Karpas-422 (cell line): ENCODE measurements at regions not wholly inside any gene's neighbourhood (a gene's known extent, or its start where the extent isn't known, plus 50 kb on each side); places are given as distances from the start of the nearest gene placed in this dataset.

ENCODE experiments used
- DNase-seq: peaks from one replicate; pipeline ENCODE4 v3.0.0-alpha.2; 2015
- H2AFZ ChIP-seq: fragments of 200-600 bp; sonication (generic); 2 replicates; pipeline ENCODE4 v1.6.1; 2014; ENCODE audit warnings: antibody characterized with exemption, low read length, mixed read lengths
- H3K27ac ChIP-seq: fragments of 200-600 bp; sonication (generic); 2 replicates; pipeline ENCODE4 v1.5.1; 2014; ENCODE audit warnings: mild to moderate bottlenecking, low read length, moderate library complexity
- H3K27me3 ChIP-seq: fragments of 200-600 bp; sonication (generic); 2 replicates; pipeline ENCODE4 v1.6.1; 2014; ENCODE audit warnings: low read length, mixed read lengths
- H3K36me3 ChIP-seq: fragments of 200-600 bp; sonication (generic); 2 replicates; pipeline ENCODE4 v1.6.1; 2014; ENCODE audit warnings: low read length, mixed read lengths; ENCODE audit not compliant: insufficient read depth
- H3K4me1 ChIP-seq: fragments of 200-600 bp; sonication (generic); 2 replicates; pipeline ENCODE4 v1.6.1; 2014; ENCODE audit warnings: mild to moderate bottlenecking, low read length, mixed read lengths
- H3K4me2 ChIP-seq: fragments of 200-600 bp; sonication (generic); 2 replicates; pipeline ENCODE4 v1.6.1; 2014; ENCODE audit warnings: low read length, low read depth, mild to moderate bottlenecking; ENCODE audit not compliant: poor library complexity, severe bottlenecking
- H3K4me3 ChIP-seq: fragments of 200-600 bp; sonication (generic); 2 replicates; pipeline ENCODE4 v1.5.1; 2014; ENCODE audit warnings: mild to moderate bottlenecking, antibody characterized with exemption, low read length, mixed read lengths
- H3K79me2 ChIP-seq: fragments of 200-600 bp; sonication (generic); 2 replicates; pipeline ENCODE4 v1.6.1; 2014; ENCODE audit warnings: mild to moderate bottlenecking, low read length, mixed read lengths
- H3K9ac ChIP-seq: fragments of 200-600 bp; sonication (generic); 2 replicates; pipeline ENCODE4 v1.6.0; 2014; ENCODE audit warnings: low read length
- H3K9me2 ChIP-seq: fragments of 200-600 bp; sonication (generic), shearing (Covaris generic); replicated peaks from 2 replicates; pipeline ENCODE4 v1.6.0; 2014; ENCODE audit warnings: mild to moderate bottlenecking, low read length, moderate library complexity; ENCODE audit not compliant: insufficient read depth
- H3K9me3 ChIP-seq: fragments of 300-700, 200-600 bp; sonication (generic); 2 replicates; pipeline ENCODE4 v1.6.1; 2014; ENCODE audit warnings: low read length, mixed read lengths
- H4K20me1 ChIP-seq: fragments of 200-600 bp; sonication (generic); 2 replicates; pipeline ENCODE4 v1.6.1; 2014; ENCODE audit warnings: mild to moderate bottlenecking, antibody characterized with exemption, low read length, low read depth; ENCODE audit not compliant: insufficient read depth

- Histone ChIP-seq H4K20me1 (no peaks in the 10 kb centered on the region), H3K9me2 (no peaks in the 10 kb centered on the region), H3K9me3 (no peaks in the 10 kb centered on the region), H3K4me3 (no peak overlapping the region), H3K27ac (no peak overlapping the region), H2AFZ (no peak overlapping the region), H3K4me2 (no peak overlapping the region), H3K27me3 (no peaks in the 10 kb centered on the region), H3K9ac (no peak overlapping the region), H3K4me1 (no peaks in the 10 kb centered on the region), H3K36me3 (no peaks in the 10 kb centered on the region), H3K79me2 (no peaks in the 10 kb centered on the region)
- DNase-seq: no peak
These were observed 519.1 kb upstream of the NBEA start for GRCh38 chr13:34422956-34423355.

- Histone ChIP-seq H3K27ac (no peak overlapping the region), H3K36me3 (no peaks in the 10 kb centered on the region), H4K20me1 (no peaks in the 10 kb centered on the region), H3K4me1 (no peaks in the 10 kb centered on the region), H3K79me2 (no peaks in the 10 kb centered on the region), H2AFZ (no peak overlapping the region), H3K27me3 (no peaks in the 10 kb centered on the region), H3K4me3 (no peak overlapping the region), H3K9ac (no peak overlapping the region), H3K4me2 (no peak overlapping the region), H3K9me3 (no peaks in the 10 kb centered on the region), H3K9me2 (no peaks in the 10 kb centered on the region)
- no peak for DNase-seq
These were observed 516.6 kb upstream of the NBEA start for GRCh38 chr13:34425327-34425949.

GRCh38 chr13:34428911-34429310 is 513.2 kb upstream of the NBEA start:
- Histone ChIP-seq H3K79me2 (no peaks in the 10 kb centered on the region), H3K36me3 (no peaks in the 10 kb centered on the region), H2AFZ (no peak overlapping the region), H3K4me1 (no peaks in the 10 kb centered on the region), H3K9me2 (no peaks in the 10 kb centered on the region), H3K4me3 (no peak overlapping the region), H4K20me1 (no peaks in the 10 kb centered on the region), H3K9ac (no peak overlapping the region), H3K27ac (no peak overlapping the region), H3K9me3 (no peaks in the 10 kb centered on the region), H3K27me3 (no peaks in the 10 kb centered on the region), H3K4me2 (no peak overlapping the region)
- DNase-seq: no peak

GRCh38 chr13:34430294-34430693 is 511.8 kb upstream of the NBEA start:
- Histone ChIP-seq H4K20me1 (no peaks in the 10 kb centered on the region), H3K9me2 (no peaks in the 10 kb centered on the region), H3K36me3 (no peaks in the 10 kb centered on the region), H2AFZ (no peak overlapping the region), H3K27ac (no peak overlapping the region), H3K4me2 (no peak overlapping the region), H3K4me1 (no peaks in the 10 kb centered on the region), H3K4me3 (no peak overlapping the region), H3K79me2 (no peaks in the 10 kb centered on the region), H3K9ac (no peak overlapping the region), H3K27me3 (no peaks in the 10 kb centered on the region), H3K9me3 (no peaks in the 10 kb centered on the region)
- DNase-seq: no peak

GRCh38 chr13:34431827-34432581 is 510.1 kb upstream of the NBEA start:
- no peaks in the 10 kb centered on the region for H3K79me2 ChIP-seq
- no peaks in the 10 kb centered on the region for H3K36me3 ChIP-seq
- H4K20me1 ChIP-seq: no peaks in the 10 kb centered on the region
- no peak overlapping the region for H3K27ac ChIP-seq
- no peaks in the 10 kb centered on the region; the same call in 1 of the 2 replicates for H3K27me3 ChIP-seq
- no peak for DNase-seq
- H3K4me2 ChIP-seq: no peak overlapping the region
- H2AFZ ChIP-seq: no peak overlapping the region
- no peaks in the 10 kb centered on the region for H3K9me3 ChIP-seq
- H3K9me2 ChIP-seq: no peaks in the 10 kb centered on the region
- no peak overlapping the region for H3K9ac ChIP-seq
- H3K4me3 ChIP-seq: no peak overlapping the region
- no peaks in the 10 kb centered on the region for H3K4me1 ChIP-seq

GRCh38 chr13:34435338-34435737 is 506.7 kb upstream of the NBEA start:
- DNase-seq: no peak
- Histone ChIP-seq H4K20me1 (no peaks in the 10 kb centered on the region), H3K27ac (no peak overlapping the region), H2AFZ (no peak overlapping the region), H3K27me3 (no peaks in the 10 kb centered on the region; the same call in 1 of the 2 replicates), H3K4me1 (no peaks in the 10 kb centered on the region), H3K9ac (no peak overlapping the region), H3K36me3 (no peaks in the 10 kb centered on the region), H3K4me3 (no peak overlapping the region), H3K79me2 (no peaks in the 10 kb centered on the region), H3K9me2 (no peaks in the 10 kb centered on the region), H3K4me2 (no peak overlapping the region), H3K9me3 (no peaks in the 10 kb centered on the region)

GRCh38 chr13:34437873-34438272 is 504.2 kb upstream of the NBEA start:
- DNase-seq: no peak
- no peaks in the 10 kb centered on the region for H3K79me2 ChIP-seq
- no peaks in the 10 kb centered on the region for H3K9me3 ChIP-seq
- no peaks in the 10 kb centered on the region for H4K20me1 ChIP-seq
- no peak overlapping the region for H3K27ac ChIP-seq
- no peaks in the 10 kb centered on the region for H3K36me3 ChIP-seq
- no peaks in the 10 kb centered on the region for H3K9me2 ChIP-seq
- H3K4me3 ChIP-seq: no peak overlapping the region
- no peak overlapping the region for H2AFZ ChIP-seq
- H3K27me3 ChIP-seq: no peaks in the 10 kb centered on the region; the same call in 1 of the 2 replicates
- no peak overlapping the region for H3K9ac ChIP-seq
- no peak overlapping the region for H3K4me2 ChIP-seq
- H3K4me1 ChIP-seq: no peaks in the 10 kb centered on the region

GRCh38 chr13:34452831-34453230 is 489.2 kb upstream of the NBEA start:
- Histone ChIP-seq H3K9me3 (no peaks in the 10 kb centered on the region), H3K9ac (no peak overlapping the region), H3K4me3 (no peak overlapping the region), H4K20me1 (no peaks in the 10 kb centered on the region), H3K9me2 (no peaks in the 10 kb centered on the region), H3K4me2 (no peak overlapping the region), H3K79me2 (no peaks in the 10 kb centered on the region), H2AFZ (no peak overlapping the region), H3K4me1 (no peaks in the 10 kb centered on the region), H3K36me3 (no peaks in the 10 kb centered on the region), H3K27me3 (no peaks in the 10 kb centered on the region), H3K27ac (no peak overlapping the region)
- no peak for DNase-seq
